GM12878 (cell line): ENCODE measurements at regions not wholly inside any gene's neighbourhood (a gene's known extent, or its start where the extent isn't known, plus 50 kb on each side); places are given as distances from the start of the nearest gene placed in this dataset.

Source experiments
- ATAC-seq: fragments of 200-7000 bp; cut with Tn5 transposase; 3 replicates; pipeline ENCODE4 v1.9.1; 2020; ENCODE audit warnings: mild to moderate bottlenecking, moderate library complexity
- BruUV-seq: library from RNA; stranded (reverse); fragments of 400-500 nt; replicated peaks from 2 replicates; lab custom pipeline; 2021; lab: Mats Ljungman, UMichigan
- CTCF ChIA-PET: fragments of 300-600 bp; sonication (Branson Sonifier 250); formaldehyde crosslinking; extraction: SDS; loops from one replicate; lab custom pipeline; 2021; ENCODE audit warnings: inconsistent platforms; lab: Yijun Ruan, JAX
- POLR2A ChIA-PET: fragments of 350-600 bp; formaldehyde crosslinking; extraction: SDS; loops from one replicate; lab custom pipeline; 2021; ENCODE audit warnings: inconsistent platforms; lab: Charles Lee
- RAD21 ChIA-PET: fragments of 300-600 bp; sonication (Branson Sonifier 250); formaldehyde crosslinking; loops from one replicate; lab custom pipeline; 2023; ENCODE audit warnings: antibody characterized with exemption; ENCODE audit not compliant: unreplicated experiment; lab: Charles Lee
- SMC1A ChIA-PET: fragments of 300-600 bp; sonication (Branson Sonifier 250); formaldehyde crosslinking; loops from one replicate; lab custom pipeline; 2023; ENCODE audit not compliant: unreplicated experiment, uncharacterized antibody; lab: Charles Lee
- DNase-seq: peaks from one replicate; pipeline ENCODE4 v3.0.0-alpha.2; 2011; ENCODE audit warnings: low read depth, low spot score
- FAIRE-seq: peaks from 3 replicates; lab custom pipeline; 2011; peaks lifted over from hg19 to GRCh38; lab: Jason Lieb, UNC
- H2AFZ ChIP-seq: 2 replicates; pipeline ENCODE4 v1.6.0; 2011; ENCODE audit warnings: low read depth, low read length, control low read depth; ENCODE audit not compliant: control insufficient read depth
- H3K27ac ChIP-seq: 2 replicates; pipeline ENCODE4 v1.5.1; 2011; ENCODE audit warnings: control low read depth; ENCODE audit not compliant: control insufficient read depth, insufficient read depth
- H3K27me3 ChIP-seq, 2 experiments: replicated peaks in 1 of 2; 2 replicates each; pipeline versions ENCODE4 v1.6.0 to v1.6.1; 2011; ENCODE audit warnings: low read length in 1 of 2; ENCODE audit not compliant: control insufficient read depth in 2 of 2, insufficient read depth in 2 of 2
- H3K36me3 ChIP-seq, 2 experiments: 2 replicates each; pipeline ENCODE4 v1.5.1; 2011; ENCODE audit warnings: low read length in 1 of 2; ENCODE audit not compliant: control insufficient read depth in 2 of 2, insufficient read depth in 2 of 2
- H3K4me1 ChIP-seq: 2 replicates; pipeline ENCODE4 v1.6.1; 2011; ENCODE audit warnings: mild to moderate bottlenecking, low read length, moderate library complexity, mixed read lengths; ENCODE audit not compliant: control insufficient read depth, insufficient read depth
- H3K4me2 ChIP-seq: 2 replicates; pipeline ENCODE4 v1.6.0; 2011; ENCODE audit warnings: control low read depth; ENCODE audit not compliant: control insufficient read depth, insufficient read depth
- H3K4me3 ChIP-seq: fragments of 200-600 bp; sonication (generic); 2 replicates; pipeline ENCODE4 v1.5.1; 2016
- H3K79me2 ChIP-seq: 2 replicates; pipeline ENCODE4 v1.6.0; 2011; ENCODE audit warnings: low read length; ENCODE audit not compliant: control insufficient read depth, insufficient read depth
- H3K9ac ChIP-seq: 2 replicates; pipeline ENCODE4 v1.8.0; 2011; ENCODE audit warnings: low read length, control low read depth, mixed read lengths; ENCODE audit not compliant: control insufficient read depth, insufficient read depth
- H3K9me3 ChIP-seq: replicated peaks from 3 replicates; pipeline ENCODE4 v1.5.1; 2011; ENCODE audit warnings: mild to moderate bottlenecking, low read length; ENCODE audit not compliant: control insufficient read depth, insufficient read depth
- H4K20me1 ChIP-seq: 2 replicates; pipeline ENCODE4 v1.6.0; 2011; ENCODE audit not compliant: control insufficient read depth, insufficient read depth
- DPF2 ChIP-seq: fragments of 450-650 bp; IDR thresholded peaks from 2 replicates; pipeline ENCODE4 v1.6.1; 2017; ENCODE audit warnings: mild to moderate bottlenecking
- KDM1A ChIP-seq: fragments of 200-600 bp; sonication (generic); IDR thresholded peaks from 2 replicates; pipeline ENCODE4 v1.6.1; 2016; ENCODE audit warnings: borderline replicate concordance
- MYC ChIP-seq: IDR thresholded peaks from 2 replicates; pipeline ENCODE4 v1.6.1; 2011; ENCODE audit warnings: mild to moderate bottlenecking, low read length, moderate library complexity, inconsistent platforms; ENCODE audit not compliant: insufficient read depth, insufficient replicate concordance, insufficient read length, severe bottlenecking
- SMC3 ChIP-seq: IDR thresholded peaks from 2 replicates; pipeline ENCODE4 v1.6.1; 2011; ENCODE audit warnings: low read length, improper control_type of control experiment, borderline replicate concordance
- SP1 ChIP-seq: IDR thresholded peaks from one replicate; pipeline ENCODE4 v1.6.1; 2011; ENCODE audit warnings: low read depth, low read length
- ZNF24 ChIP-seq: fragments of 450-650 bp; IDR thresholded peaks from 2 replicates; pipeline ENCODE4 v1.6.1; 2017; ENCODE audit warnings: antibody characterized with exemption, mild to moderate bottlenecking
- WGBS: methylation state at CpG from one replicate; pipeline ENCODE4 v1.1.6; 2016; ENCODE audit warnings: low lambda C conversion rate; ENCODE audit not compliant: insufficient replicate concordance, insufficient coverage; ENCODE audit errors: missing lambda C conversion rate; 5-methylcytosine and 5-hydroxymethylcytosine counted together
- in situ Hi-C: fragments of 300-500 bp; cut with MboI; formaldehyde crosslinking; loops from 9 replicates; pipeline ENCODE4 v1.14.3; 2018; ENCODE audit warnings: mixed read lengths
- intact Hi-C: fragments of 100-400 bp; cut with micrococcal nuclease; formaldehyde crosslinking; loops from one replicate; pipeline ENCODE4 v1.14.2; 2022; ENCODE audit not compliant: unreplicated experiment
- TF ChIP-seq, protein P1 (sequence below): fragments of 450-650 bp; IDR thresholded peaks from 2 replicates; pipeline ENCODE4 v1.6.1; 2017; ENCODE audit warnings: antibody characterized with exemption, mild to moderate bottlenecking, moderate library complexity
- TF ChIP-seq, protein P2 (sequence below): fragments of 450-650 bp; IDR thresholded peaks from 2 replicates; pipeline ENCODE4 v1.6.1; 2016; ENCODE audit warnings: mild to moderate bottlenecking, moderate library complexity, borderline replicate concordance
- TF ChIP-seq, protein P3 (sequence below): IDR thresholded peaks from 2 replicates; pipeline ENCODE4 v1.6.1; 2012; ENCODE audit warnings: low read depth, low read length, improper control_type of control experiment

DNA sequence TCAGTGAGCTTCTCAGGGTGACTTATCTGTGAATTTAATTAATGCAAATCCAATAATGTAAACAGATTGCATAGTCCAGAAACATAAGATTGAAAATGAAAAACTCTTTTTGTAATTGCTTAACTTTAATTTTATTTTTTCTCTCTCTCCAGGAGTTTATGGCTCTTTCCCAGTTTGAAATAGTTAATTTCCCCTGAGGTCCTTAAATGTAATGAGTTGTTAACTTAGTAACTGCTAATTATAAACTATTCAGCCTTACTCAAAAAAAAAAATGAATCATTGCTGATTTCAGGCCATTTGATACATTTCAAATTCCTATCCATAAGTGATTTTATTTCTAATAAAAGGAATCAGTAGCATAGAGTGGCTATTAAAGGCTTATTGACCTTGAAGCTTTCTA lies 84.1 kb upstream of the TRPC4 start (continued):
- TF ChIP-seq DPF2 (no peak), SMC3 (no peak), ZNF24 (no peak)
- TF ChIP-seq, protein P1, sequence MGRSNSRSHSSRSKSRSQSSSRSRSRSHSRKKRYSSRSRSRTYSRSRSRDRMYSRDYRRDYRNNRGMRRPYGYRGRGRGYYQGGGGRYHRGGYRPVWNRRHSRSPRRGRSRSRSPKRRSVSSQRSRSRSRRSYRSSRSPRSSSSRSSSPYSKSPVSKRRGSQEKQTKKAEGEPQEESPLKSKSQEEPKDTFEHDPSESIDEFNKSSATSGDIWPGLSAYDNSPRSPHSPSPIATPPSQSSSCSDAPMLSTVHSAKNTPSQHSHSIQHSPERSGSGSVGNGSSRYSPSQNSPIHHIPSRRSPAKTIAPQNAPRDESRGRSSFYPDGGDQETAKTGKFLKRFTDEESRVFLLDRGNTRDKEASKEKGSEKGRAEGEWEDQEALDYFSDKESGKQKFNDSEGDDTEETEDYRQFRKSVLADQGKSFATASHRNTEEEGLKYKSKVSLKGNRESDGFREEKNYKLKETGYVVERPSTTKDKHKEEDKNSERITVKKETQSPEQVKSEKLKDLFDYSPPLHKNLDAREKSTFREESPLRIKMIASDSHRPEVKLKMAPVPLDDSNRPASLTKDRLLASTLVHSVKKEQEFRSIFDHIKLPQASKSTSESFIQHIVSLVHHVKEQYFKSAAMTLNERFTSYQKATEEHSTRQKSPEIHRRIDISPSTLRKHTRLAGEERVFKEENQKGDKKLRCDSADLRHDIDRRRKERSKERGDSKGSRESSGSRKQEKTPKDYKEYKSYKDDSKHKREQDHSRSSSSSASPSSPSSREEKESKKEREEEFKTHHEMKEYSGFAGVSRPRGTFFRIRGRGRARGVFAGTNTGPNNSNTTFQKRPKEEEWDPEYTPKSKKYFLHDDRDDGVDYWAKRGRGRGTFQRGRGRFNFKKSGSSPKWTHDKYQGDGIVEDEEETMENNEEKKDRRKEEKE, result no peak

DNA sequence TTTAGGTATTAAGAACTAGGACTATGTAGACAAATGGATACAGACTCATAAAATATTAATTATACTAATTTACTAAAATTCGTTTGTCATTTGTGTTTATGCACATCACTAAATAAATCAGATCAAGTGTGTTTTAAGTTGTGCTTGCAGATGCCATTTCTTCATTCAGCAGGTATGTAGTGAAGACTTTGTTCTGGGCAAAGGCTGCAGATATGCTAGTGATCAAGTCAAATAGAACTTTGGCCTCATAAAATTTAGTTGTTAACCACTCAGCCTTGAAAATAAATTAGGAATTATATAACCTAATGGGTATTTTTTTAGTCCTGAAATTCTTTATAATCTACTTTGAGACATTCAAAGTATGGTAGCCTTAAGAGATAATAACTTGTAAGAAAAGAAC lies 80.4 kb upstream of the TRPC4 start:
- in situ Hi-C loops, result no loop called here

More for the DNA sequence above, 80.4 kb upstream of the TRPC4 start:
- H4K20me1 ChIP-seq, result no peaks in the 10 kb centered on the region
- H3K4me3 ChIP-seq, result no peak overlapping the region
- no peaks in the 10 kb centered on the region for H3K9me3 ChIP-seq
- no peak overlapping the region for H3K9ac ChIP-seq
- ChIA-PET RAD21 (no interaction called here), POLR2A (no interaction called here), CTCF (no interaction called here), SMC1A (no interaction called here)
- no peak overlapping the region for H3K27ac ChIP-seq
- no TSS peak for BruUV-seq
- DNase-seq (no peak), ATAC-seq (no peak), FAIRE-seq (no peak)
- H3K4me2 ChIP-seq, result no peak overlapping the region
- WGBS, result 0% methylated on average over 1 of the region's 1 CpG
- H2AFZ ChIP-seq, result no peak overlapping the region
- no peaks in the 10 kb centered on the region for H3K4me1 ChIP-seq
- H3K79me2 ChIP-seq, result no peaks in the 10 kb centered on the region
- H3K27me3 ChIP-seq, result no peaks in the 10 kb centered on the region
- TF ChIP-seq, protein P2, sequence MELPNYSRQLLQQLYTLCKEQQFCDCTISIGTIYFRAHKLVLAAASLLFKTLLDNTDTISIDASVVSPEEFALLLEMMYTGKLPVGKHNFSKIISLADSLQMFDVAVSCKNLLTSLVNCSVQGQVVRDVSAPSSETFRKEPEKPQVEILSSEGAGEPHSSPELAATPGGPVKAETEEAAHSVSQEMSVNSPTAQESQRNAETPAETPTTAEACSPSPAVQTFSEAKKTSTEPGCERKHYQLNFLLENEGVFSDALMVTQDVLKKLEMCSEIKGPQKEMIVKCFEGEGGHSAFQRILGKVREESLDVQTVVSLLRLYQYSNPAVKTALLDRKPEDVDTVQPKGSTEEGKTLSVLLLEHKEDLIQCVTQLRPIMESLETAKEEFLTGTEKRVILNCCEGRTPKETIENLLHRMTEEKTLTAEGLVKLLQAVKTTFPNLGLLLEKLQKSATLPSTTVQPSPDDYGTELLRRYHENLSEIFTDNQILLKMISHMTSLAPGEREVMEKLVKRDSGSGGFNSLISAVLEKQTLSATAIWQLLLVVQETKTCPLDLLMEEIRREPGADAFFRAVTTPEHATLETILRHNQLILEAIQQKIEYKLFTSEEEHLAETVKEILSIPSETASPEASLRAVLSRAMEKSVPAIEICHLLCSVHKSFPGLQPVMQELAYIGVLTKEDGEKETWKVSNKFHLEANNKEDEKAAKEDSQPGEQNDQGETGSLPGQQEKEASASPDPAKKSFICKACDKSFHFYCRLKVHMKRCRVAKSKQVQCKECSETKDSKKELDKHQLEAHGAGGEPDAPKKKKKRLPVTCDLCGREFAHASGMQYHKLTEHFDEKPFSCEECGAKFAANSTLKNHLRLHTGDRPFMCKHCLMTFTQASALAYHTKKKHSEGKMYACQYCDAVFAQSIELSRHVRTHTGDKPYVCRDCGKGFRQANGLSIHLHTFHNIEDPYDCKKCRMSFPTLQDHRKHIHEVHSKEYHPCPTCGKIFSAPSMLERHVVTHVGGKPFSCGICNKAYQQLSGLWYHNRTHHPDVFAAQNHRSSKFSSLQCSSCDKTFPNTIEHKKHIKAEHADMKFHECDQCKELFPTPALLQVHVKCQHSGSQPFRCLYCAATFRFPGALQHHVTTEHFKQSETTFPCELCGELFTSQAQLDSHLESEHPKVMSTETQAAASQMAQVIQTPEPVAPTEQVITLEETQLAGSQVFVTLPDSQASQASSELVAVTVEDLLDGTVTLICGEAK, result no peak
- TF ChIP-seq MYC (no peak), SP1 (no peak), KDM1A (no peak)
- TF ChIP-seq, protein P3, sequence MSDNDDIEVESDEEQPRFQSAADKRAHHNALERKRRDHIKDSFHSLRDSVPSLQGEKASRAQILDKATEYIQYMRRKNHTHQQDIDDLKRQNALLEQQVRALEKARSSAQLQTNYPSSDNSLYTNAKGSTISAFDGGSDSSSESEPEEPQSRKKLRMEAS, result no peak
- intact Hi-C loops, result no loop called here
- H3K36me3 ChIP-seq, result no peaks in the 10 kb centered on the region
